Activated B cell treated with CpG ODN at 0.5 μM for 24 hours (primary cell): ENCODE measurements at regions not wholly inside any gene's neighbourhood (a gene's known extent, or its start where the extent isn't known, plus 50 kb on each side); places are given as distances from the start of the nearest gene placed in this dataset.

Source experiments
- ATAC-seq: fragments of 200-7000 bp; cut with Tn5 transposase; one replicate; pipeline ENCODE4 v1.10.0; 2021; ENCODE audit warnings: low read depth, mild to moderate bottlenecking, moderate library complexity
- CTCF ChIA-PET: fragments of 350-600 bp; sonication (Branson Sonifier 250); formaldehyde crosslinking; loops from one replicate; lab custom pipeline; 2021; ENCODE audit warnings: antibody characterized with exemption; lab: Charles Lee
- POLR2A ChIA-PET: fragments of 350-600 bp; sonication (Branson Sonifier 250); formaldehyde crosslinking; loops from one replicate; lab custom pipeline; 2021; ENCODE audit warnings: antibody characterized with exemption; lab: Charles Lee
- DNase-seq: peaks from one replicate; pipeline ENCODE4 v3.0.0; 2022
- H3K27ac Mint-ChIP-seq: one replicate; pipeline ENCODE4 v1.8.0; 2020; ENCODE audit warnings: mixed read lengths
- H3K27me3 Mint-ChIP-seq: one replicate; pipeline ENCODE4 v1.8.0; 2021; ENCODE audit warnings: mixed read lengths
- H3K36me3 Mint-ChIP-seq: one replicate; pipeline ENCODE4 v1.8.0; 2021; ENCODE audit warnings: low read depth, mixed read lengths
- H3K4me1 Mint-ChIP-seq: one replicate; pipeline ENCODE4 v1.8.0; 2021; ENCODE audit warnings: mixed read lengths
- H3K4me3 Mint-ChIP-seq: one replicate; pipeline ENCODE4 v1.8.0; 2020; ENCODE audit warnings: mild to moderate bottlenecking, mixed read lengths
- H3K9me3 Mint-ChIP-seq: one replicate; pipeline ENCODE4 v1.8.0; 2020; ENCODE audit warnings: mixed read lengths
- intact Hi-C: fragments of 100-400 bp; cut with micrococcal nuclease; formaldehyde crosslinking; loops from one replicate; pipeline ENCODE4 v1.15.1; 2024
- TF ChIP-seq, protein P1 (sequence below): fragments of 200-600 bp; IDR thresholded peaks from one replicate; pipeline ENCODE4 v1.8.0; 2022; ENCODE audit warnings: antibody characterized with exemption, mild to moderate bottlenecking

DNA sequence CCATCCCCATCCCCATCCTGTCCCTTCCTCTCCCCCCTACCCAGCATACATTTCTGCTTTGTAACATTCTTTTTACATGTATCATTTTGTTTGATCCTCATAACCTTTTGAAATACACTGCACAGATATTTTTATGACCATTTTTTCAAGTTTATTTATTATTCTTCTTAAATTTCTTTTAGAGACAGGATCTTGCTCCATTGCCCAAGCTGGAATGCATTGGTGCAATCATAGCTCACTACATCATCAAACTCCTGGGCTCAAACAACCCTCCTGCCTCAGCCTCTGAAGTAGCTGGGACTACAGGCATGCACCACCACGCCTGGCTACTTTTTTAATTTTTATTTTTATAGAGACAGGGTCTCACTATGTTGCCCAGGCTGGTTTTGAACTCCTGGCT lies 99.4 kb upstream of the AKIP1 start:
- Mint-ChIP-seq H3K27ac (no peak overlapping the region), H3K4me1 (peaks cover 10% of the 10 kb centered on the region), H3K36me3 (no peaks in the 10 kb centered on the region), H3K4me3 (no peak overlapping the region), H3K27me3 (peaks cover 10% of the 10 kb centered on the region), H3K9me3 (no peaks in the 10 kb centered on the region)
- TF ChIP-seq, protein P1, sequence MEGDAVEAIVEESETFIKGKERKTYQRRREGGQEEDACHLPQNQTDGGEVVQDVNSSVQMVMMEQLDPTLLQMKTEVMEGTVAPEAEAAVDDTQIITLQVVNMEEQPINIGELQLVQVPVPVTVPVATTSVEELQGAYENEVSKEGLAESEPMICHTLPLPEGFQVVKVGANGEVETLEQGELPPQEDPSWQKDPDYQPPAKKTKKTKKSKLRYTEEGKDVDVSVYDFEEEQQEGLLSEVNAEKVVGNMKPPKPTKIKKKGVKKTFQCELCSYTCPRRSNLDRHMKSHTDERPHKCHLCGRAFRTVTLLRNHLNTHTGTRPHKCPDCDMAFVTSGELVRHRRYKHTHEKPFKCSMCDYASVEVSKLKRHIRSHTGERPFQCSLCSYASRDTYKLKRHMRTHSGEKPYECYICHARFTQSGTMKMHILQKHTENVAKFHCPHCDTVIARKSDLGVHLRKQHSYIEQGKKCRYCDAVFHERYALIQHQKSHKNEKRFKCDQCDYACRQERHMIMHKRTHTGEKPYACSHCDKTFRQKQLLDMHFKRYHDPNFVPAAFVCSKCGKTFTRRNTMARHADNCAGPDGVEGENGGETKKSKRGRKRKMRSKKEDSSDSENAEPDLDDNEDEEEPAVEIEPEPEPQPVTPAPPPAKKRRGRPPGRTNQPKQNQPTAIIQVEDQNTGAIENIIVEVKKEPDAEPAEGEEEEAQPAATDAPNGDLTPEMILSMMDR, result no peak
- no peak for ATAC-seq
- intact Hi-C loops, result loop anchor here (5.0 to 10.0 kb wide), 3 partner anchors 79 to 217 kb away; partner anchors contain the start of genes STK33 and TMEM9B
- ChIA-PET POLR2A (no interaction called here), CTCF (interaction anchor here (1.4 kb wide), 2 partner anchors 15 to 244 kb away, joined by 3 to 6 read pairs; no protein-coding TSS in a partner anchor)
- no peak for DNase-seq

DNA sequence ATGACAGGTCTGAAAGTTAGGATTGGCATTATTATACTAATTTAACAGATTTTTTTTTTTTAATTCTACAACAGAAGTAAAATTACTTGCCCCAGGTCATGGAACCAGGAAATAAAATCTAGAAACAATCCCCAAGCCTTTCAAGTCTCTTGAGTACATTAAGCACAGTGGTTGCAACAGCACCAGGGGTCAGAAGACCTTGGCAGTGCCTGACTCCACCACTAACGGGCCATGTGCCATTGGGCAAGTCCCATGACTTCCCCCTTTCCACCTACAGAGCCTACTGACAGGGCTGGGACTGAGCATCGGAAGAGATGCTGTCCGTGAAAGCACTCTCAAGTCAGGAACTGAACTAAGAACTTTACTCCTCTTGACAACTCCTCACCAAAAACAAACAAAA lies 98.6 kb upstream of the AKIP1 start:
- H3K27ac Mint-ChIP-seq, result no peak overlapping the region
- CTCF ChIA-PET, result interaction anchor here (1.4 kb wide), 1 partner anchor 245 kb away, joined by 6 read pairs; no protein-coding TSS in a partner anchor
- H3K4me1 Mint-ChIP-seq, result peaks cover 10% of the 10 kb centered on the region
- no peaks in the 10 kb centered on the region for H3K9me3 Mint-ChIP-seq
- DNase-seq (no peak), ATAC-seq (no peak)
- H3K36me3 Mint-ChIP-seq, result no peaks in the 10 kb centered on the region
- H3K4me3 Mint-ChIP-seq, result no peak overlapping the region
- POLR2A ChIA-PET, result no interaction called here
- intact Hi-C loops, result loop anchor here (2.0 to 10.0 kb wide), 6 partner anchors 20 to 588 kb away; partner anchors contain the start of genes STK33 and TMEM9B
- H3K27me3 Mint-ChIP-seq, result peaks cover 10% of the 10 kb centered on the region
- TF ChIP-seq, protein P1, result no peak

DNA sequence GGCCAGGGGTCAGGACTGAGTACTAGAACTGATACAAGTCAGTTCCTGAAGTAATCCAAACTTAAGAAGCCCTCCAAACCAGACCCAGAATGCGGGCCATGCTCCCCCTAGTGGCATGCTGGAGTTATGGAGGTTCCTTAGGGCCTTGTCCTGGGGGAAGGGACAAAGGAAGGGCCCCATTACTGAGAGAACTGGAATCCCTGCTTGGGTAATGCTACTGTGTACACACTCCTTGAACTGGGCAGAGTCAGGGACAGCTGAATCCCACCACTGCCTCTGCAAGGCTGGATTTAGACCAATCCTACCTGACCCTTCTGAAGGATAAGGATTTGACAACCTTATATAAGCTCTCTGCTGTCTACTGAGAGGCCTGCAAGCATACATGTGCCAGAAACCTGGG lies 97.3 kb upstream of the AKIP1 start:
- DNase-seq (peak; percentile 29), ATAC-seq (peak; percentile 77)
- TF ChIP-seq, protein P1, result peak; percentile 23
- no peaks in the 10 kb centered on the region for H3K36me3 Mint-ChIP-seq
- H3K9me3 Mint-ChIP-seq, result no peaks in the 10 kb centered on the region
- intact Hi-C loops, result loop anchor here (1.0 to 10.0 kb wide), 7 partner anchors 19 to 589 kb away; partner anchors contain the start of genes RPL27A, STK33, TMEM9B and TRIM66
- ChIA-PET CTCF (interaction anchor here (0.6 to 1.8 kb wide), 4 partner anchors 13 to 479 kb away, joined by 3 to 4 read pairs (median 4); no protein-coding TSS in a partner anchor), POLR2A (interaction anchor here (0.6 to 2.0 kb wide), 4 partner anchors 19 to 280 kb away, joined by 3 to 11 read pairs (median 6); partner anchors contain the start of genes RPL27A and TRIM66)
- no peak overlapping the region for H3K27ac Mint-ChIP-seq
- peaks cover 10% of the 10 kb centered on the region for H3K27me3 Mint-ChIP-seq
- H3K4me3 Mint-ChIP-seq, result no peak overlapping the region
- peaks cover 10% of the 10 kb centered on the region for H3K4me1 Mint-ChIP-seq

DNA sequence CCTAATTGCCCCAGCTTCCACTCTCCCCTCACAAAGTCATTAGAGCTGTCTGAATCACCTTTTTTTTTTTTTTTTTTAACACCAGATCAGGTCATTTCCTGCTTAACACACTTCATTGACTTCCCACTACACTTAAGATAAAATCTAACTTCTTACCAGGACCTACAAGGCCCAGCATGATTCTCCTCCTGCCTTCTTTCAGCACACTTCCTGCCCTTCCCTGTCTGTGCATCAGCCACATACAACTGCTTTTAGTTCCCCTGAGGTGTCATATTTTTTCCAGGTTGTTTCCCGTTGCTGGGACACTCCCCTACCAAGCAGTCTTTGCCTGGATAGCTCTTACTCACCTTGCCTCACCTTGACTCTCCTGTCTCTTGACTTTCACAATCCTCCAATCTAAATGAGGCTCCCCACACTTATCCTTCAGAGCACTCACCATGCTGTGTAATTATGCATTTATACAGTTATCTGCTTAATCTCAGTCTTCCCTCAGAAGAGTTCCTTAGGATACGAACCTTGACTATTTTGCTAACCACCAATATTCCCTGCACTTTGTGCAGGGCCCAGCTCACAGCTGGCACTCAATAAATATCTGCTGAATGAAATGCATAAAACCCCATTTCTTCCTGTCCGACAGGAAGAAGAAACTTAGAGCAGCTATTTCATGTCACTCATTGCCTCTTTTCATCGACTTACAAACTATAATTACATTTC lies 96.6 kb upstream of the AKIP1 start:
- ChIA-PET POLR2A (interaction anchor here (0.6 to 2.0 kb wide), 4 partner anchors 19 to 281 kb away, joined by 3 to 11 read pairs (median 6); partner anchors contain the start of genes RPL27A and TRIM66), CTCF (interaction anchor here (0.6 to 1.8 kb wide), 4 partner anchors 13 to 480 kb away, joined by 3 to 4 read pairs (median 4); no protein-coding TSS in a partner anchor)
- ATAC-seq (peak; percentile 59), DNase-seq (no peak)
- TF ChIP-seq, protein P1, result no peak
- no peak overlapping the region for H3K27ac Mint-ChIP-seq
- H3K4me3 Mint-ChIP-seq, result no peak overlapping the region
- no peaks in the 10 kb centered on the region for H3K36me3 Mint-ChIP-seq
- no peaks in the 10 kb centered on the region for H3K9me3 Mint-ChIP-seq
- H3K4me1 Mint-ChIP-seq, result peaks cover 10% of the 10 kb centered on the region
- intact Hi-C loops, result loop anchor here (5.0 to 10.0 kb wide), 3 partner anchors 82 to 220 kb away; partner anchors contain the start of genes STK33 and TMEM9B
- peaks cover 8% of the 10 kb centered on the region for H3K27me3 Mint-ChIP-seq

DNA sequence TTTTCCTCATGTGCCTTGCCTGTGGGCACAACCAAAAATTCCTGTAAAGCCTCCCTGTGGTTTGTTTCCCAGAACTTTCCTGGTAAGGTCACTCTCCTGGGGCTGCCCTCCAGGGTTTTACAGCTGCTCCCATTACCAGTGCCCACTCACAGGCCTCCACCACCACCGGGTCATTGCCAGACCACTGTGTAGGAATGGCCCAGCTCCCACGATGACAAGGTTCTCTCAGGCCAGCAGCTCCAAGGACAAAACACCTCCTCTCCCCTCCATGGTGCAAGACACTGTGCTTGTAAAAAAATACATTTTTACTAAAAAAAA lies 96.1 kb upstream of the AKIP1 start:
- DNase-seq, result no peak
- Mint-ChIP-seq H3K4me1 (peaks cover 10% of the 10 kb centered on the region), H3K4me3 (no peak overlapping the region), H3K36me3 (no peaks in the 10 kb centered on the region), H3K9me3 (no peaks in the 10 kb centered on the region), H3K27me3 (peaks cover 6% of the 10 kb centered on the region), H3K27ac (no peak overlapping the region)
- ATAC-seq, result no peak
- CTCF ChIA-PET, result interaction anchor here (1.2 to 1.4 kb wide), 2 partner anchors 12 to 248 kb away, joined by 4 read pairs; no protein-coding TSS in a partner anchor
- TF ChIP-seq, protein P1, result no peak
- POLR2A ChIA-PET, result interaction anchor here (1.6 to 2.0 kb wide), 2 partner anchors 126 to 132 kb away, joined by 7 to 11 read pairs; partner anchors contain the start of genes RPL27A and TRIM66
- intact Hi-C loops, result loop anchor here (5.0 to 10.0 kb wide), 3 partner anchors 83 to 220 kb away; partner anchors contain the start of genes STK33 and TMEM9B
